GM12872 (cell line): ENCODE measurements at regions not wholly inside any gene's neighbourhood (a gene's known extent, or its start where the extent isn't known, plus 50 kb on each side); places are given as distances from the start of the nearest gene placed in this dataset.

Source experiments
- CTCF ChIP-seq: IDR thresholded peaks from 3 replicates; pipeline ENCODE4 v1.5.1; 2011; ENCODE audit warnings: low read depth, mild to moderate bottlenecking, low read length, moderate library complexity; ENCODE audit not compliant: insufficient read depth

GRCh38 chr4:112752510-112752909 is 115.6 kb downstream of the LARP7 start:
- no peak for TF ChIP-seq CTCF

- no peak for TF ChIP-seq CTCF
These were observed 116.4 kb downstream of the LARP7 start for GRCh38 chr4:112753333-112753732.

- TF ChIP-seq CTCF, result no peak
These were observed 122.4 kb downstream of the LARP7 start for GRCh38 chr4:112759313-112759712.

- TF ChIP-seq CTCF, result peak; percentile 58
These were observed 128.5 kb downstream of the LARP7 start for GRCh38 chr4:112765317-112765974.

- peak; percentile 38; the same call in 2 of the 3 replicates for TF ChIP-seq CTCF
These were observed 129.5 kb downstream of the LARP7 start for GRCh38 chr4:112766422-112766821.

- TF ChIP-seq CTCF, result no peak
These were observed 130.4 kb downstream of the LARP7 start for GRCh38 chr4:112767386-112767785.

GRCh38 chr4:112770114-112770513 is 133.2 kb downstream of the LARP7 start:
- TF ChIP-seq CTCF, result no peak
